Left lung (tissue), 4 donors: ENCODE measurements at regions not wholly inside any gene's neighbourhood (a gene's known extent, or its start where the extent isn't known, plus 50 kb on each side); places are given as distances from the start of the nearest gene placed in this dataset.

Experiments
- ATAC-seq: fragments of 200-7000 bp; cut with Tn5 transposase; one replicate; pipeline ENCODE4 v1.9.1; 2020; ENCODE audit warnings: moderate library complexity
- DNase-seq, 4 donors: peaks; one replicate each; pipeline ENCODE4 v3.0.0-alpha.2; 2013 to 2020
- H3K27ac ChIP-seq, 2 donors: fragments of 200-600 bp; sonication (generic) in 1 of 2; one replicate each; pipeline versions ENCODE4 v1.5.0 to v1.8.0; 2020 to 2021
- H3K27me3 ChIP-seq, 2 donors: fragments of 200-600 bp; sonication (generic) in 1 of 2; one replicate each; pipeline versions ENCODE4 v1.5.0 to v1.8.0; 2020 to 2021
- H3K36me3 ChIP-seq, 2 donors: fragments of 200-600 bp; sonication (generic) in 1 of 2; one replicate each; pipeline versions ENCODE4 v1.5.0 to v1.8.0; 2020 to 2021
- H3K4me1 ChIP-seq, 2 donors: fragments of 200-600 bp; one replicate each; pipeline ENCODE4 v1.8.0; 2021
- H3K4me3 ChIP-seq, 2 donors: fragments of 200-600 bp; sonication (generic) in 1 of 2; one replicate each; pipeline versions ENCODE4 v1.5.0 to v1.8.0; 2020 to 2021; ENCODE audit warnings: mild to moderate bottlenecking in 1 of 2
- H3K9me3 ChIP-seq, 2 donors: fragments of 200-600 bp; sonication (generic) in 1 of 2; one replicate each; pipeline versions ENCODE4 v1.5.0 to v1.8.0; 2020 to 2021
- intact Hi-C, 2 donors: fragments of 100-400 bp; cut with DNase I; formaldehyde crosslinking; loops; one replicate each; pipeline versions ENCODE4 v1.11.2 to v1.14.2; 2022
- TF ChIP-seq, protein P1 (sequence below), 2 donors: fragments of 200-600 bp; sonication (generic) in 1 of 2; IDR thresholded peaks; one replicate each; pipeline versions ENCODE4 v1.5.0 to v1.8.0; 2021; ENCODE audit warnings: antibody characterized with exemption in 2 of 2
- donor health status: DM: no; HTN: yes; CAD: no.
- donor health status: DM: no; HTN: no; CAD: no.

DNA sequence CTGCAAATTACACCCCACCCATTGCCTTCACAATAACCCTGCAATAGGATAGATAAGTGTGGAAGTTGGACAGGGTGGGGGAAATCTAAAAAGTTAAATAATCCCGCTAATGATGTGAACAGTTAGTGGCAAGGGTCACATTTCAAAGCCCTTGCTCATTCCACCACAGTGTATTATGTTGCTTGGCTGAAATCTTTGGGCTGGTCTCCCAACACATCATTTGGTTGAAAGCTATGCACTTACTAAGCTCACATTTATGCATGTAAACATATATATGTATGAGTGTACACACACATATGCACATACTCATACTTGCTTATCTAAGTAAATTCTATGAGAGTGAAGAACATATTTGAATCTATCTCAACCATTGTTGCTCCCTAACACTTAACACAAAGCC, 197.8 kb downstream of the RDH14 start:
- no peak for ATAC-seq
- no peak overlapping the region for H3K4me3 ChIP-seq
- H3K4me1 ChIP-seq: no peaks in the 10 kb centered on the region
- intact Hi-C loops: no loop called here
- TF ChIP-seq, protein P1, sequence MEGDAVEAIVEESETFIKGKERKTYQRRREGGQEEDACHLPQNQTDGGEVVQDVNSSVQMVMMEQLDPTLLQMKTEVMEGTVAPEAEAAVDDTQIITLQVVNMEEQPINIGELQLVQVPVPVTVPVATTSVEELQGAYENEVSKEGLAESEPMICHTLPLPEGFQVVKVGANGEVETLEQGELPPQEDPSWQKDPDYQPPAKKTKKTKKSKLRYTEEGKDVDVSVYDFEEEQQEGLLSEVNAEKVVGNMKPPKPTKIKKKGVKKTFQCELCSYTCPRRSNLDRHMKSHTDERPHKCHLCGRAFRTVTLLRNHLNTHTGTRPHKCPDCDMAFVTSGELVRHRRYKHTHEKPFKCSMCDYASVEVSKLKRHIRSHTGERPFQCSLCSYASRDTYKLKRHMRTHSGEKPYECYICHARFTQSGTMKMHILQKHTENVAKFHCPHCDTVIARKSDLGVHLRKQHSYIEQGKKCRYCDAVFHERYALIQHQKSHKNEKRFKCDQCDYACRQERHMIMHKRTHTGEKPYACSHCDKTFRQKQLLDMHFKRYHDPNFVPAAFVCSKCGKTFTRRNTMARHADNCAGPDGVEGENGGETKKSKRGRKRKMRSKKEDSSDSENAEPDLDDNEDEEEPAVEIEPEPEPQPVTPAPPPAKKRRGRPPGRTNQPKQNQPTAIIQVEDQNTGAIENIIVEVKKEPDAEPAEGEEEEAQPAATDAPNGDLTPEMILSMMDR (IDR thresholded peaks at IDR 0.05): no peak
- no peaks in the 10 kb centered on the region for H3K27me3 ChIP-seq
- no peak for DNase-seq
- H3K9me3 ChIP-seq: no peaks in the 10 kb centered on the region
- no peak overlapping the region for H3K27ac ChIP-seq
- H3K36me3 ChIP-seq: no peaks in the 10 kb centered on the region

DNA sequence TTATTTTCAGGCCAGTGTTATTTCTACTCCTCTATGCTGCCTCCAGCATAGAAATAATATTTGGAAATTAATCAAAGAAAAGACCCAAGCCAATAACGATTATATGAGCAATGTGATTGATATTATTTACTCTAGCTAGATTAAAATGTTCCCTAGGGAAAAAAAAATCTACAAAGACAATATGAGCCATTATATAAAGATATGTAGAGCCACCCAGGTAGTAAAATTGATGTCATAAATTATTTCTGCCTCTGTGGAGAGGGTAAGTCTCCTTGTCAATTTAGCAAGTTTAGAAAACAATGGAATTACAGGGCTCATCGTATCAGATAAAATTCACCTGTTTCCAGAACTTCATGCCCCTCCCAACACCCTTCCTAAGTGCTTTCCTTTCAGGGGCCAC, 202.9 kb downstream of the RDH14 start:
- intact Hi-C loops: no loop called here
- no peak for DNase-seq
- no peak overlapping the region for H3K27ac ChIP-seq
- TF ChIP-seq, protein P1 (IDR thresholded peaks at IDR 0.05): no peak
- no peaks in the 10 kb centered on the region for H3K9me3 ChIP-seq
- H3K27me3 ChIP-seq: no peaks in the 10 kb centered on the region
- no peaks in the 10 kb centered on the region for H3K4me1 ChIP-seq
- no peaks in the 10 kb centered on the region for H3K36me3 ChIP-seq
- no peak for ATAC-seq
- no peak overlapping the region for H3K4me3 ChIP-seq

DNA sequence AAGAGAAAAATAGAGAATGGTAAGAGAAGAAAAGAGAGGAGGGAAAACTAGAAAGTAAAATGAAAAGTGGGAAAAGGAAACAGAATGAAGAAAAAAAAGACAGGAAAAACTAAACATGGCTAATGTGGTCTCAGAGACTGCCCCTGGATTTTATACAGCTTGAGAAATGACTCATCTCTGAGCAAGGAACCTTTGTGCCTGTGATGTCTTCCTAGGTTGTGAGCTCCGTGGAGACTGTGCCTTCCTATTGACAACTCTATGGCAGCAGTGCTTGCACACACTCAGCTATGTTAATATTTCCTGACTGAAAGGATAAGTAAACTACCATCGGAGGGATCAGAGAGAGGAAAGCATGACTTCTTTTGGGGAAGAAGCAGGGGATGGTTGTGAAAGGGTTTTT, 203.8 kb downstream of the RDH14 start:
- H3K9me3 ChIP-seq: no peaks in the 10 kb centered on the region
- ATAC-seq (no peak), DNase-seq (no peak)
- H3K36me3 ChIP-seq: no peaks in the 10 kb centered on the region
- TF ChIP-seq, protein P1 (IDR thresholded peaks at IDR 0.05): no peak
- H3K4me3 ChIP-seq: no peak overlapping the region
- no peaks in the 10 kb centered on the region for H3K4me1 ChIP-seq
- H3K27ac ChIP-seq: no peak overlapping the region
- intact Hi-C loops: no loop called here
- H3K27me3 ChIP-seq: no peaks in the 10 kb centered on the region

DNA sequence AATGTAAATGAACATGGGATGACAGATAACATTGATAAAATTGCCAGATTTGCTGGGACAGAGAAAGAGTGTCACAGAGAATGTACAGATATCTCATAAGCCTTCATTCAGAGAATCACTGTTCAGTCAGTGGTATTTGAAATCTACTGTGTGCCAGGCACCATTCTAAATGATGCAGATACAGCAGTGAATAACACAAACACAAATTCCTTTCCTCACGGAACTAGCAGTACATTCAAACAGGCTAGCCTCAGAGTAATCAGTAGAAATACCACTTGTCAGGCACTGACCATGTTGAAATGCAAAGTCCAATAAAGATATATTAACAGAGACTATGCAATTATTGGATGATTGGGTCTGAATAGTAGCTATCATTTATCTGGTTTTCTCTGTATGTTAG, 211.0 kb downstream of the RDH14 start:
- no peak for ATAC-seq
- H3K27ac ChIP-seq: no peak overlapping the region
- intact Hi-C loops: no loop called here
- H3K27me3 ChIP-seq: no peaks in the 10 kb centered on the region
- H3K4me1 ChIP-seq: no peaks in the 10 kb centered on the region
- H3K9me3 ChIP-seq: no peaks in the 10 kb centered on the region
- DNase-seq: no peak
- no peak overlapping the region for H3K4me3 ChIP-seq
- H3K36me3 ChIP-seq: no peaks in the 10 kb centered on the region
- TF ChIP-seq, protein P1 (IDR thresholded peaks at IDR 0.05): no peak

DNA sequence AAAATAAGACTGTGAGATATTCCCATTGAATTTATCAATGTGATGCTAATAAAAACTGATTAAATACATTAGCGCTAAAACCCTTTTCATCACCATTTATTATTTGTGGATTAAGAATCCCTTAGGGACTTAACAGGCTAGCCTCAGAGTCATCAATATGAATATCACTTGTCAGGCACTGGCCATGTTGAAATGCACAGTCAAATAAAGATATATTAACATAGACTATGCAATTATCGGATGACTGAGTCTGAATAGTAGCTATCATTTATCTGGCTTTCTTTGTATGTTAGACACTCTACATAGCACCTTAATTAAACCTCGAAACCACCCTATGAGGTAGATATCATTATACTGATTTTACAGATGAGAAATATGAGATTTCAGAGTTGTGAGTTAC, 213.6 kb downstream of the RDH14 start:
- Histone ChIP-seq H3K36me3 (no peaks in the 10 kb centered on the region), H3K9me3 (no peaks in the 10 kb centered on the region), H3K27ac (peak overlapping the region in 1 of 2 donors; percentile 76), H3K4me3 (no peak overlapping the region), H3K4me1 (no peaks in the 10 kb centered on the region), H3K27me3 (no peaks in the 10 kb centered on the region)
- ATAC-seq (no peak), DNase-seq (no peak)
- TF ChIP-seq, protein P1 (IDR thresholded peaks at IDR 0.05): no peak
- intact Hi-C loops: no loop called here
